ENCODE measurements at regions not wholly inside any gene's neighbourhood (a gene's known extent, or its start where the extent isn't known, plus 50 kb on each side); places are given as distances from the start of the nearest gene placed in this dataset.

DNA sequence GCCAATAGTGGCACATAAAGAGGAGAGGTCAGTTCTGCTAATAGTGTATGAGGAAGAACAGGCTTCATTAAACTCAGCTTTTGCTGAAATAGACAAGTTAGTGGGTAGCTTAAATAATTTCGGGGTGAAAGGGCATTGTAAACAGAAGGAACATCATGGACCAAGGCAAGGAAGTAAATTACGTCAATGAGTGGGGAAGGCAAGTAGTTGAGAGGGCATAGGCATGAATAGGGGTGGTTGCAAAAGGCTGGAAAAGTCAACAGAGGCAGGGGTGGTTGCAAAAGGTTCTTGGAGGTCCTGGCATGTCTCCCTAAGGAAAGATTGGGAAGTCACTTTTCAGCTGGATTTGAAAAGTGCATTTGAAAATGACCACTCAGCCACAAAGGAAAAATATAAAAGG lies 383.3 kb upstream of the RPS23 start:
- no peaks in the 10 kb centered on the region for H3K36me3 Mint-ChIP-seq
- H3K4me1 Mint-ChIP-seq, result no peaks in the 10 kb centered on the region
- H3K4me3 Mint-ChIP-seq, result no peak overlapping the region
- no peaks in the 10 kb centered on the region for H3K4me1 ChIP-seq
- H3K9ac ChIP-seq, result no peak overlapping the region
- no peaks in the 10 kb centered on the region for H3K27me3 Mint-ChIP-seq (ENCODE audit: insufficient read depth, low read depth)
- H3K27me3 ChIP-seq, result no peaks in the 10 kb centered on the region
- no peak for TF ChIP-seq EZH2 (IDR thresholded peaks at IDR 0.05)
- no peak for TF ChIP-seq EZH2phosphoT487 (IDR thresholded peaks at IDR 0.05)
- TF ChIP-seq, protein P1, sequence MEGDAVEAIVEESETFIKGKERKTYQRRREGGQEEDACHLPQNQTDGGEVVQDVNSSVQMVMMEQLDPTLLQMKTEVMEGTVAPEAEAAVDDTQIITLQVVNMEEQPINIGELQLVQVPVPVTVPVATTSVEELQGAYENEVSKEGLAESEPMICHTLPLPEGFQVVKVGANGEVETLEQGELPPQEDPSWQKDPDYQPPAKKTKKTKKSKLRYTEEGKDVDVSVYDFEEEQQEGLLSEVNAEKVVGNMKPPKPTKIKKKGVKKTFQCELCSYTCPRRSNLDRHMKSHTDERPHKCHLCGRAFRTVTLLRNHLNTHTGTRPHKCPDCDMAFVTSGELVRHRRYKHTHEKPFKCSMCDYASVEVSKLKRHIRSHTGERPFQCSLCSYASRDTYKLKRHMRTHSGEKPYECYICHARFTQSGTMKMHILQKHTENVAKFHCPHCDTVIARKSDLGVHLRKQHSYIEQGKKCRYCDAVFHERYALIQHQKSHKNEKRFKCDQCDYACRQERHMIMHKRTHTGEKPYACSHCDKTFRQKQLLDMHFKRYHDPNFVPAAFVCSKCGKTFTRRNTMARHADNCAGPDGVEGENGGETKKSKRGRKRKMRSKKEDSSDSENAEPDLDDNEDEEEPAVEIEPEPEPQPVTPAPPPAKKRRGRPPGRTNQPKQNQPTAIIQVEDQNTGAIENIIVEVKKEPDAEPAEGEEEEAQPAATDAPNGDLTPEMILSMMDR (IDR thresholded peaks at IDR 0.05), result no peak
- H3K4me3 ChIP-seq, result no peak overlapping the region
- H3K27ac ChIP-seq, result no peak overlapping the region
- H3K36me3 ChIP-seq, result no peaks in the 10 kb centered on the region
- no peaks in the 10 kb centered on the region for H4K20me1 ChIP-seq (ENCODE audit: low read depth)
- no peak overlapping the region for H3K4me2 ChIP-seq
- no peaks in the 10 kb centered on the region for H3K9me3 ChIP-seq (ENCODE audit: low read depth)
- no peaks in the 10 kb centered on the region for H3F3A ChIP-seq (ENCODE audit: low read depth)
- H3K79me2 ChIP-seq (ENCODE audit: low read depth), result no peaks in the 10 kb centered on the region
- no peak overlapping the region for H3K27ac Mint-ChIP-seq
- H2AFZ ChIP-seq (replicated peaks), result no peak overlapping the region
- no peaks in the 10 kb centered on the region for H3K9me3 Mint-ChIP-seq
- no peak for DNase-seq (ENCODE audit: low spot score)

DNA sequence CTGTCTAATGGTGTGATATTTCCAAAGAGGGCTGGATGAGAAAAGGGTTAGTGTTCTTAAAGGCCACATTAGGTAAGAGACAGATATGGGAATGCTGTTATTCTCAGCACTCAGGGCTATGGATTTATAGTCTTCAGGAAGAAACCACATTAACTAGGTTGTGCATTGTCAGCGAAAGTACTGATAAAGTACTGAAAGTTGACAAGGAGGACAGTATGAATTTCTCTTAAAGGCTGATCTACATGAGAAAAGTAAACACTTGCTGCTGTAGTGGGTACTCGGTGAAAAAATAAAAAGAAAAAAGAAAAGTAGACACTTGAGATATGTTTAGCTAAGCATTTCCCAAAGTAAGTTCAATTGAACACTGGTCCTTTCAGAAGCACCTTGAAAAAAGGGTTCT lies 381.0 kb upstream of the RPS23 start:
- no peak overlapping the region for H3K4me2 ChIP-seq

DNA sequence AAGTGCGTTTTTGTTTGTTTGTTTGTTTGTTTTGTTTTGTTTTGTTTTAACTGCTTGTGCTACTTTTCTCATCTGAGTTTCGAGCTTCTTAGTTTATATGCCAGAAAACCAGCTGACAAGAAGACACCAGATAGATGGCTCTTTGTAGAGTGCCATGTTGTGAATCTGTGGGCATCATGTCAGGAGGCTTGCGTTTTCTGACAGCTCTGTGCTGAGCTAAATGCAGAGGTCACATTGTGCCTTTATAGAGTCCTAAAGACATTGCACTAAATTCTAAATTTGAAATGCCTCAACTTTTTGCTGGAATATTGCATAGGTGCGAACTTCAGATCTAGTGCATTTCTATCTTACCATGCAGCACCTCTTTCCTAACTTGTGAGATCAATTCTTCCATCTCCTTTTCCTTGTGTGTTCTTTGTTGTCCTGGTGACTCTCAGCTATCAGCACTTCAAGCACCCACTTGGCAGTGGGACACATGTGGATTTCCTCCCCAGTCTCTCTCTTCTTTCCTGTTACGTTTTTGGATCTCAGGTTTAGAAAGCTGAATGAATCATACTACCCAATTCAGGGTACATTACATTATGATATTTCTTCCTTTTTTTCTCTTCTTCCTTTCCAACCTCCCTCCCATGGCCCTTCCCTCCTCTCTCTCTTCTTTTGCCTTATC lies 379.0 kb upstream of the RPS23 start:
- no peak overlapping the region for H3K4me3 Mint-ChIP-seq
- TF ChIP-seq EZH2 (IDR thresholded peaks at IDR 0.05) (no peak), EZH2phosphoT487 (IDR thresholded peaks at IDR 0.05) (no peak)
- TF ChIP-seq, protein P1 (IDR thresholded peaks at IDR 0.05), result no peak
- H3K27me3 Mint-ChIP-seq (ENCODE audit: insufficient read depth, low read depth), result peaks cover 2% of the 10 kb centered on the region
- no peak overlapping the region for H3K27ac ChIP-seq
- no peaks in the 10 kb centered on the region for H3K36me3 Mint-ChIP-seq
- no peak overlapping the region for H3K4me3 ChIP-seq
- no peaks in the 10 kb centered on the region for H3K79me2 ChIP-seq (ENCODE audit: low read depth)
- H3K9me3 Mint-ChIP-seq, result no peaks in the 10 kb centered on the region
- H3K27ac Mint-ChIP-seq, result no peak overlapping the region
- no peak for DNase-seq (ENCODE audit: low spot score)
- H3K27me3 ChIP-seq, result no peaks in the 10 kb centered on the region
- no peak overlapping the region for H3K9ac ChIP-seq
- no peaks in the 10 kb centered on the region for H3F3A ChIP-seq (ENCODE audit: low read depth)
- H4K20me1 ChIP-seq (ENCODE audit: low read depth), result no peaks in the 10 kb centered on the region
- H3K4me2 ChIP-seq, result no peak overlapping the region
- H3K4me1 ChIP-seq, result no peaks in the 10 kb centered on the region
- H3K9me3 ChIP-seq (ENCODE audit: low read depth), result no peaks in the 10 kb centered on the region
- no peaks in the 10 kb centered on the region for H3K36me3 ChIP-seq
- H2AFZ ChIP-seq (replicated peaks), result no peak overlapping the region
- H3K4me1 Mint-ChIP-seq, result no peaks in the 10 kb centered on the region

More for the DNA sequence above, 381.0 kb upstream of the RPS23 start:
- Histone ChIP-seq H3K79me2 (ENCODE audit: low read depth) (no peaks in the 10 kb centered on the region), H3K27ac (no peak overlapping the region), H3K4me1 (no peaks in the 10 kb centered on the region), H2AFZ (replicated peaks) (no peak overlapping the region), H3K36me3 (no peaks in the 10 kb centered on the region), H3K27me3 (no peaks in the 10 kb centered on the region), H3K9ac (no peak overlapping the region), H4K20me1 (ENCODE audit: low read depth) (no peaks in the 10 kb centered on the region), H3K4me3 (no peak overlapping the region), H3K9me3 (ENCODE audit: low read depth) (no peaks in the 10 kb centered on the region), H3F3A (ENCODE audit: low read depth) (no peaks in the 10 kb centered on the region)
- H3K4me1 Mint-ChIP-seq, result no peaks in the 10 kb centered on the region
- TF ChIP-seq EZH2phosphoT487 (IDR thresholded peaks at IDR 0.05) (no peak), EZH2 (IDR thresholded peaks at IDR 0.05) (no peak)
- TF ChIP-seq, protein P1 (IDR thresholded peaks at IDR 0.05), result no peak
- no peaks in the 10 kb centered on the region for H3K36me3 Mint-ChIP-seq
- H3K4me3 Mint-ChIP-seq, result no peak overlapping the region
- no peak for DNase-seq (ENCODE audit: low spot score)
- H3K9me3 Mint-ChIP-seq, result no peaks in the 10 kb centered on the region
- no peak overlapping the region for H3K27ac Mint-ChIP-seq
- peaks cover 2% of the 10 kb centered on the region for H3K27me3 Mint-ChIP-seq (ENCODE audit: insufficient read depth, low read depth)
